Gastrocnemius medialis (tissue), 4 donors: ENCODE measurements at regions not wholly inside any gene's neighbourhood (a gene's known extent, or its start where the extent isn't known, plus 50 kb on each side); places are given as distances from the start of the nearest gene placed in this dataset.

Source experiments
- ATAC-seq, 2 donors: fragments of 150-250 bp; one replicate each; pipeline ENCODE4 v1.9.1; 2016
- DNase-seq, 2 donors: peaks; one replicate each; pipeline ENCODE4 v3.0.0-alpha.2; 2019
- H3K27ac ChIP-seq, 4 donors: fragments of 200-600 bp; sonication (generic); 1 replicate in 1 of 4; 2 replicates in 3 of 4; pipeline ENCODE4 v1.5.1; 2016 to 2018; ENCODE audit warnings: mild to moderate bottlenecking in 2 of 4, moderate library complexity in 1 of 4
- H3K27me3 ChIP-seq, 3 donors: fragments of 200-600 bp; sonication (generic) in 2 of 3; 1 replicate in 1 of 3; 2 replicates in 2 of 3; pipeline versions ENCODE4 v1.5.1 to v1.6.0; 2016 to 2019; ENCODE audit warnings: mild to moderate bottlenecking in 1 of 3, moderate library complexity in 1 of 3
- H3K36me3 ChIP-seq, 2 donors: fragments of 200-600 bp; sonication (generic) in 1 of 2; one replicate each; pipeline ENCODE4 v1.5.1; 2017 to 2018
- H3K4me1 ChIP-seq, 2 donors: fragments of 200-600 bp; sonication (generic) in 1 of 2; one replicate each; pipeline ENCODE4 v1.5.1; 2016 to 2017; ENCODE audit warnings: mild to moderate bottlenecking in 2 of 2
- H3K4me3 ChIP-seq, 4 donors: fragments of 200-600 bp; sonication (generic) in 3 of 4; 1 replicate in 1 of 4; 2 replicates in 3 of 4; pipeline ENCODE4 v1.5.1; 2016 to 2019; ENCODE audit warnings: mild to moderate bottlenecking in 2 of 4
- H3K9me3 ChIP-seq, 3 donors: fragments of 200-600 bp; sonication (generic) in 2 of 3; 1 replicate in 1 of 3; 2 replicates in 2 of 3; pipeline ENCODE4 v1.5.1; 2016 to 2019
- CTCF ChIP-seq, 5 experiments: fragments of 450-650 bp in 3 of 5; fragments of 200-600 bp in 2 of 5; sonication (generic) in 2 of 5; IDR thresholded peaks in 4 of 5; conservative IDR thresholded peaks in 1 of 5; 1 replicate in 4 of 5; 2 replicates in 1 of 5; pipeline ENCODE4 v1.5.1; 2016 to 2019; ENCODE audit warnings: antibody characterized with exemption in 5 of 5, mild to moderate bottlenecking in 3 of 5, moderate library complexity in 3 of 5
- POLR2A ChIP-seq, 2 donors: fragments of 450-650 bp; IDR thresholded peaks; one replicate each; pipeline ENCODE4 v1.6.1; 2017; ENCODE audit warnings: antibody characterized with exemption in 2 of 2, mild to moderate bottlenecking in 2 of 2, moderate library complexity in 2 of 2
- in situ Hi-C, 4 donors: fragments of 200-750 bp; cut with MboI; loops; one replicate each; pipeline versions ENCODE4 v1.15.0 to v1.8.0; 2017; ENCODE audit warnings: low sequenced_read_pairs in 4 of 4
- intact Hi-C: fragments of 100-400 bp; cut with DNase I; formaldehyde crosslinking; loops from one replicate; pipeline ENCODE4 v1.15.1; 2023; ENCODE audit warnings: low total_unique reads

DNA sequence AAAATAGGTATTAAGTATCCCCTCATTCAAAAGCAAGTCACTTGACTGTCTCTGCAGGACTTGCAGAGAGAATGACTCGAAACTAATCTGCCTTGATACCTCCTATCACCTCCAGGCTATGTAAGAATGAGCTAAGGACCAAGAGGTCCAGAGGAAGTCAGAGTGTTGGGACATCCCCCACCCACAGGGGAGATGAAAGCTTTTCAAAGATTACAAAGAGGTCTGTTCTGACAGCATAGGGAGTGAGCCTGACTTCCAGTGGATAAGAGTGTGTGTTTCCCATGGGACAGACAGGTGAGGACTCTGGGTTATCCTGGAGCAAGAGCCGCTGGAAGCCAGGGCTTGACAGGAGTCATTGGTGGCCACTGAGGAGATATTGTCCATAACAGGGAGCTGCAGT is 85.0 kb upstream of the TACR1 start:
- no peak for TF ChIP-seq CTCF (IDR thresholded peaks at IDR 0.05 in 4 of 5, conservative IDR thresholded peaks at IDR 0.05 in 1 of 5)
- TF ChIP-seq POLR2A (IDR thresholded peaks at IDR 0.05): no peak
- Histone ChIP-seq H3K9me3 (no peaks in the 10 kb centered on the region), H3K27ac (no peak overlapping the region), H3K4me1 (no peaks in the 10 kb centered on the region), H3K27me3 (no peaks in the 10 kb centered on the region), H3K36me3 (no peaks in the 10 kb centered on the region), H3K4me3 (no peak overlapping the region)
- intact Hi-C loops: no loop called here
- DNase-seq (no peak), ATAC-seq (no peak)
- in situ Hi-C loops: no loop called here

DNA sequence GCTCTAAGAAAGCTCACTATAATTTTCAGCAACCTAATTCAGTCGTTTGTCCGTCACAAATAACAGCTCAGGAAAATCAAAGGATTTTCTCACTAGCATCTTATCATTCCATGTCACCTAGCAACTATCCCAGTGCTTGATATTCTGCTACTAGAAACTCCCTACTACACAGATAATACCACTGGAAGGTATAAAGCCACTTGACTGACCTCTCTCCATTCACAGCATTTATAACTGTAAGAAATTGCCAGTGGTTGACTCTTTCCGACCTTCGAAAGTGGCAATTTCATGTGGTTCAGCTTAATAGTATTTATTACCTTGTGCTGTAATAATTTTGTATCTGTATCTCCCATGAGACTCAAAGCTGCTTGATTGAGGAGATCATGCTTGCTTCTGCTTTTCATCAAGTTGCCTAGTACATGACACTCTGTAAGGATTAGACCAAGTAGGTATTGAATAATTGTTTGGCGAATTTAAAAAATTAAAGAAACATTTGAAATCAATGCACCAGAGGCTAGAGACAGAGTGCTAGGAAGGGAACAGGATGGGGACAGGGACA is 79.6 kb upstream of the TACR1 start:
- DNase-seq (no peak), ATAC-seq (no peak)
- H3K4me3 ChIP-seq: no peak overlapping the region
- H3K27me3 ChIP-seq: no peaks in the 10 kb centered on the region
- H3K9me3 ChIP-seq: no peaks in the 10 kb centered on the region
- in situ Hi-C loops: no loop called here
- no peaks in the 10 kb centered on the region for H3K4me1 ChIP-seq
- intact Hi-C loops: no loop called here
- H3K36me3 ChIP-seq: no peaks in the 10 kb centered on the region
- no peak for TF ChIP-seq CTCF (IDR thresholded peaks at IDR 0.05 in 4 of 5, conservative IDR thresholded peaks at IDR 0.05 in 1 of 5)
- no peak for TF ChIP-seq POLR2A (IDR thresholded peaks at IDR 0.05)
- H3K27ac ChIP-seq: no peak overlapping the region

DNA sequence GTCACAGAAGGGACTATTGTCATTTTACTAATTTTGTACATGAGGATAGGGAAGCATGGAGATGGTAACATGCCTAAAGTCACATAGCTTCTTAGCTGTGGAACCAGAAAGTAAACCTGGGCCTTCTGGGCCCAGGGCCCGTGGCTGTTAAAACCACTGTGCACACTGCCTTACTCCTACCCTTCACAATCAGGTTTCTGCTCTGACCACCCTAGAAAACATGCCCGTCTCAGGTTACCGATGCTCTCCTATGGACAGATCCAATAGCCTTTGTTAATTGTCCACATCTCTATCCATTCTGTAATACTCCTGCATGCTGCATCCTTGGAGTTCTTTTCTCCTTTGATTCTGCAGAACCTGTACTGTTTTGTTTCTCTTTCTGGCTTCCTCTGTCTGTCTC is 79.0 kb upstream of the TACR1 start:
- ATAC-seq: no peak
- H3K27me3 ChIP-seq: no peaks in the 10 kb centered on the region
- intact Hi-C loops (no loop called here), in situ Hi-C loops (no loop called here)
- TF ChIP-seq CTCF (IDR thresholded peaks at IDR 0.05 in 4 of 5, conservative IDR thresholded peaks at IDR 0.05 in 1 of 5) (no peak), POLR2A (IDR thresholded peaks at IDR 0.05) (no peak)
- no peaks in the 10 kb centered on the region for H3K4me1 ChIP-seq
- no peaks in the 10 kb centered on the region for H3K36me3 ChIP-seq
- DNase-seq: no peak
- no peak overlapping the region for H3K27ac ChIP-seq
- no peaks in the 10 kb centered on the region for H3K9me3 ChIP-seq
- no peak overlapping the region for H3K4me3 ChIP-seq

- in situ Hi-C loops: no loop called here
Observed at GRCh38 chr2:75277111-75277510, 77.8 kb upstream of the TACR1 start.

More at GRCh38 chr2:75277111-75277510, 77.8 kb upstream of the TACR1 start:
- TF ChIP-seq POLR2A (IDR thresholded peaks at IDR 0.05): no peak
- TF ChIP-seq CTCF (IDR thresholded peaks at IDR 0.05 in 4 of 5, conservative IDR thresholded peaks at IDR 0.05 in 1 of 5): no peak
- DNase-seq: no peak
- no peak overlapping the region for H3K27ac ChIP-seq
- no peak for ATAC-seq
- intact Hi-C loops: no loop called here
- H3K4me3 ChIP-seq: no peak overlapping the region
- H3K9me3 ChIP-seq: no peaks in the 10 kb centered on the region
- no peaks in the 10 kb centered on the region for H3K27me3 ChIP-seq
- H3K4me1 ChIP-seq: no peaks in the 10 kb centered on the region
- H3K36me3 ChIP-seq: no peaks in the 10 kb centered on the region
